ENCODE measurements at regions not wholly inside any gene's neighbourhood (a gene's known extent, or its start where the extent isn't known, plus 50 kb on each side); places are given as distances from the start of the nearest gene placed in this dataset.
"Not testable (repeated sequence)": the region's sequence is repeated elsewhere in the genome, so short reads cannot be mapped to it uniquely, and the experiment has no call there.

GRCh38 chr6:50959081-50959641 lies 140.5 kb downstream of the TFAP2B start:
- Histone ChIP-seq H3K4me1 (ENCODE audit: control insufficient read depth, insufficient read depth, low read length) (no peaks in the 10 kb centered on the region; the same call in 1 of the 2 replicates), H3K27ac (ENCODE audit: low read length) (no peak overlapping the region), H3K27me3 (ENCODE audit: control insufficient read depth, insufficient read depth, low read length) (no peaks in the 10 kb centered on the region), H3K9me3 (ENCODE audit: control insufficient read depth, insufficient read depth, low read length) (no peaks in the 10 kb centered on the region), H3K4me3 (ENCODE audit: low read length) (no peak overlapping the region), H3K36me3 (ENCODE audit: control insufficient read depth, insufficient read depth, low read length) (no peaks in the 10 kb centered on the region)
- DNase-seq (ENCODE audit: low read depth, low spot score), result no peak
- WGBS (ENCODE audit: insufficient coverage, insufficient read length), result no CpG with 5 or more reads among the region's 4 CpGs

- Histone ChIP-seq H3K4me3 (ENCODE audit: low read length) (no peak overlapping the region), H3K27me3 (ENCODE audit: control insufficient read depth, insufficient read depth, low read length) (no peaks in the 10 kb centered on the region), H3K9me3 (ENCODE audit: control insufficient read depth, insufficient read depth, low read length) (no peaks in the 10 kb centered on the region), H3K4me1 (ENCODE audit: control insufficient read depth, insufficient read depth, low read length) (no peaks in the 10 kb centered on the region), H3K27ac (ENCODE audit: low read length) (no peak overlapping the region), H3K36me3 (ENCODE audit: control insufficient read depth, insufficient read depth, low read length) (no peaks in the 10 kb centered on the region)
- DNase-seq (ENCODE audit: low read depth, low spot score), result no peak
Observed at GRCh38 chr6:50961611-50962010, 142.9 kb downstream of the TFAP2B start.

GRCh38 chr6:50962213-50962759 lies 143.6 kb downstream of the TFAP2B start:
- Histone ChIP-seq H3K4me1 (ENCODE audit: control insufficient read depth, insufficient read depth, low read length) (no peaks in the 10 kb centered on the region), H3K36me3 (ENCODE audit: control insufficient read depth, insufficient read depth, low read length) (no peaks in the 10 kb centered on the region), H3K4me3 (ENCODE audit: low read length) (no peak overlapping the region), H3K9me3 (ENCODE audit: control insufficient read depth, insufficient read depth, low read length) (no peaks in the 10 kb centered on the region), H3K27ac (ENCODE audit: low read length) (no peak overlapping the region), H3K27me3 (ENCODE audit: control insufficient read depth, insufficient read depth, low read length) (no peaks in the 10 kb centered on the region)
- DNase-seq (ENCODE audit: low read depth, low spot score), result no peak

GRCh38 chr6:50963952-50964351 lies 145.3 kb downstream of the TFAP2B start:
- Histone ChIP-seq H3K4me1 (ENCODE audit: control insufficient read depth, insufficient read depth, low read length) (no peaks in the 10 kb centered on the region), H3K27me3 (ENCODE audit: control insufficient read depth, insufficient read depth, low read length) (no peaks in the 10 kb centered on the region), H3K27ac (ENCODE audit: low read length) (no peak overlapping the region), H3K36me3 (ENCODE audit: control insufficient read depth, insufficient read depth, low read length) (no peaks in the 10 kb centered on the region), H3K4me3 (ENCODE audit: low read length) (no peak overlapping the region), H3K9me3 (ENCODE audit: control insufficient read depth, insufficient read depth, low read length) (no peaks in the 10 kb centered on the region)
- no CpG with 5 or more reads among the region's 6 CpGs for WGBS (ENCODE audit: insufficient coverage, insufficient read length)
- DNase-seq (ENCODE audit: low read depth, low spot score), result no peak

DNA sequence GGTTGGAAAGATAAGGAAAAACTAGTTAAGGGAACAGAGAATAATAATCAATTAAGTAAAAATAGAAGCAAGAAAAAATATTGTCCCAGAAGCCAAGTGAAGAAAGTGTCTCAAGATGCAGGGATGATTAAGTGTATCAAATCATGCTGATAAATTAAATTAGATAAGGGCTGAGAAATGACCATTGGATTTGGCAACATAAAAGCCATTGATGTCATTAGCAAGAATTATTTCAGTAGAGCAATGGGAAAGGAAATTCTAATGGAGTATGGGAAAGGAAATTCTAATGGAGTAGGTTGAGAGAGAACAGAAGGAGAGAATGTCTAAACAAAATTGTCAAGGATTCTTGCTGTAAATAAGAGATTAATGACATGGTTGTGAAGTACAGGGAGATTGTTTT lies 146.8 kb downstream of the TFAP2B start:
- Histone ChIP-seq H3K9me3 (ENCODE audit: control insufficient read depth, insufficient read depth, low read length) (no peaks in the 10 kb centered on the region), H3K4me3 (ENCODE audit: low read length) (no peak overlapping the region), H3K27me3 (ENCODE audit: control insufficient read depth, insufficient read depth, low read length) (no peaks in the 10 kb centered on the region), H3K4me1 (ENCODE audit: control insufficient read depth, insufficient read depth, low read length) (no peaks in the 10 kb centered on the region), H3K36me3 (ENCODE audit: control insufficient read depth, insufficient read depth, low read length) (no peaks in the 10 kb centered on the region), H3K27ac (ENCODE audit: low read length) (no peak overlapping the region)
- DNase-seq (ENCODE audit: low read depth, low spot score), result no peak

DNA sequence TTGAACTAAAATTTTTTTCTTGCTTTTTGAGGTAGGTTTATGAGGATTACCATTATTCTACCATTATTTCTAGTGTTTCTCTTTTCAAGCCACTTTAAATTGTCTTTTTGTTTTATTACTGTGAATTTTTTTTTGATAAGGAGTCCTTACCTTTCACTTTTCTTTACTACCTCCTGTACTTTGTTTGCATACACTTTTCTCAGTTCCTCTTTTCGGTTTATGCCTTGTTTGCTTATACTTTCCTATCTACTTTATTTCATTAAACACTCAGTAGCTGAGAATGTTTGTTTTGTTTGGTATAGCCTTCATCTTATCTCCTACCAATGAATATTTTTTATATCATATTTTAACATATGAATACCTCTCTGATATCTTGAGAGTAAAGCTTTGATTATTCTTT lies 147.9 kb downstream of the TFAP2B start:
- WGBS (ENCODE audit: insufficient coverage, insufficient read length), result no CpG with 5 or more reads among the region's 1 CpG
- H3K4me1 ChIP-seq (ENCODE audit: control insufficient read depth, insufficient read depth, low read length), result no peaks in the 10 kb centered on the region
- no peak for DNase-seq (ENCODE audit: low read depth, low spot score)

GRCh38 chr6:50966986-50967385 lies 148.3 kb downstream of the TFAP2B start:
- H3K9me3 ChIP-seq (ENCODE audit: control insufficient read depth, insufficient read depth, low read length), result no peaks in the 10 kb centered on the region
- H3K4me1 ChIP-seq (ENCODE audit: control insufficient read depth, insufficient read depth, low read length), result no peaks in the 10 kb centered on the region
- no peak overlapping the region for H3K27ac ChIP-seq (ENCODE audit: low read length)

More for the DNA sequence above, 147.9 kb downstream of the TFAP2B start:
- Histone ChIP-seq H3K36me3 (ENCODE audit: control insufficient read depth, insufficient read depth, low read length) (no peaks in the 10 kb centered on the region), H3K27me3 (ENCODE audit: control insufficient read depth, insufficient read depth, low read length) (no peaks in the 10 kb centered on the region), H3K27ac (ENCODE audit: low read length) (no peak overlapping the region), H3K4me3 (ENCODE audit: low read length) (no peak overlapping the region), H3K9me3 (ENCODE audit: control insufficient read depth, insufficient read depth, low read length) (no peaks in the 10 kb centered on the region)

DNA sequence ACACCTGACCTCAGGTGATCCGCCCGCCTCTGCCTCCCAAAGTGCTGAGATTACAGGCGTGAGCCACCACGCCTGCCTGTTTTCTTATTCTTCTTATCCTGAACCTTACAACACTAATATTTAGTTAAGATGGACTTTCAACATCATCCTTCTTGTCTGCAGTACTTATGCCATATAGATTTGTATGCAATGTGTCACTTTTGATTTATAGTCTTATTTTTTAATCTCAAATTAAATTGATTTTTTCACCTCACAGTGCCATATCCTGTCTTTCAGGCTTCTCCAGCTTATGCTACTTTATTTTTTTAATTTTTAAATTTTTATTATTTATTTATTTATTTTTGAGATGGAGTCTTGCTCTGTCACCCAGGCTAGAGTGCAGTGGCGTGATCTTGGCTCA lies 149.6 kb downstream of the TFAP2B start:
- H3K4me1 ChIP-seq (ENCODE audit: control insufficient read depth, insufficient read depth, low read length); H3K36me3 ChIP-seq (ENCODE audit: control insufficient read depth, insufficient read depth, low read length); H3K4me3 ChIP-seq (ENCODE audit: low read length); DNase-seq (ENCODE audit: low read depth, low spot score); H3K27me3 ChIP-seq (ENCODE audit: control insufficient read depth, insufficient read depth, low read length); H3K9me3 ChIP-seq (ENCODE audit: control insufficient read depth, insufficient read depth, low read length); H3K27ac ChIP-seq (ENCODE audit: low read length): not testable (repeated sequence)
- no CpG with 5 or more reads among the region's 5 CpGs for WGBS (ENCODE audit: insufficient coverage, insufficient read length)

More at GRCh38 chr6:50966986-50967385, 148.3 kb downstream of the TFAP2B start:
- Histone ChIP-seq H3K36me3 (ENCODE audit: control insufficient read depth, insufficient read depth, low read length) (no peaks in the 10 kb centered on the region), H3K27me3 (ENCODE audit: control insufficient read depth, insufficient read depth, low read length) (no peaks in the 10 kb centered on the region), H3K4me3 (ENCODE audit: low read length) (no peak overlapping the region)
- DNase-seq (ENCODE audit: low read depth, low spot score), result no peak

DNA sequence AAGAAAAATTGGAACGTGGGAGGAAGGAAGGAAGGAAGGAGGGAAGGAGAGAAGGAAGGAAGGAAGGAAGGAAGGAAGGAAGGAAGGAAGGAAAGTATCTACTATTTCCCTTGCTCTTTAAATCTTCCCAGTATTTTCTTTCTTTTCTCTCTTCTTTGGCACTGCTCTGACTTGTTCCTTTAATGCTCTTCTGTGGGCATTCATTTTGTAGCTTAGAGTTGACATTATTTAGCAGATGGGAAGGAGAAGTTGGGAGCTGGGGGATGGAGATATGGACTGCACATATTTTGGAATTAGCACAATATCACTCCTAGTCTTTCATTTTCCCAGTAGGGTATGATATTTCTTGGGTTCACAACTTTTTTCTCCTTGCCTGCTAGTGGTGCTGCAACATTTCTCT lies 152.2 kb downstream of the TFAP2B start:
- Histone ChIP-seq H3K27ac (ENCODE audit: low read length) (no peak overlapping the region), H3K4me3 (ENCODE audit: low read length) (no peak overlapping the region)
- no CpG with 5 or more reads among the region's 1 CpG for WGBS (ENCODE audit: insufficient coverage, insufficient read length)

DNA sequence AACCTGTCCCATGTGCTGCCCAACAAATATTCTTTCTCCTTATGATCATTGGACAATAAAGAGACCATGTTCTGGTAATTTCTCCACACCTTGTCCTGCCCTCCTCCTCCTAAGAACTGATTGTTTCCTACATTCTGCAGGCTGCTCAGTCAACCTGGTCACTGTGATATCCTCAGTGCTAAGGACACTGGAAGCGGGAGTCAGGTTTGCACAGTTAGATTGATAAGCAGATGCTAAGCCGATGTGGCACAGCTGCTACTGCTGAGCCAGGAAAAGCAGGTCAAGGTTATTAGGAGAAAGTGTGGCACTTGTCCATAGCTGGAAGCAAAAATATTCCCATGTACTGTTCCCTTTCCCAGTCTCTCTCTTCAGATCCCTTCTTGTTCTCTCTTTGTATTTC lies 154.8 kb downstream of the TFAP2B start:
- Histone ChIP-seq H3K27ac (ENCODE audit: low read length) (no peak overlapping the region), H3K27me3 (ENCODE audit: control insufficient read depth, insufficient read depth, low read length) (no peaks in the 10 kb centered on the region), H3K36me3 (ENCODE audit: control insufficient read depth, insufficient read depth, low read length) (no peaks in the 10 kb centered on the region), H3K9me3 (ENCODE audit: control insufficient read depth, insufficient read depth, low read length) (no peaks in the 10 kb centered on the region), H3K4me3 (ENCODE audit: low read length) (no peak overlapping the region), H3K4me1 (ENCODE audit: control insufficient read depth, insufficient read depth, low read length) (no peaks in the 10 kb centered on the region)
- WGBS (ENCODE audit: insufficient coverage, insufficient read length), result no CpG with 5 or more reads among the region's 2 CpGs
- DNase-seq (ENCODE audit: low read depth, low spot score), result no peak

More for the DNA sequence above, 152.2 kb downstream of the TFAP2B start:
- H3K27me3 ChIP-seq (ENCODE audit: control insufficient read depth, insufficient read depth, low read length), result no peaks in the 10 kb centered on the region
- DNase-seq (ENCODE audit: low read depth, low spot score), result no peak
- H3K9me3 ChIP-seq (ENCODE audit: control insufficient read depth, insufficient read depth, low read length), result no peaks in the 10 kb centered on the region
- no peaks in the 10 kb centered on the region for H3K4me1 ChIP-seq (ENCODE audit: control insufficient read depth, insufficient read depth, low read length)
- no peaks in the 10 kb centered on the region for H3K36me3 ChIP-seq (ENCODE audit: control insufficient read depth, insufficient read depth, low read length)

DNA sequence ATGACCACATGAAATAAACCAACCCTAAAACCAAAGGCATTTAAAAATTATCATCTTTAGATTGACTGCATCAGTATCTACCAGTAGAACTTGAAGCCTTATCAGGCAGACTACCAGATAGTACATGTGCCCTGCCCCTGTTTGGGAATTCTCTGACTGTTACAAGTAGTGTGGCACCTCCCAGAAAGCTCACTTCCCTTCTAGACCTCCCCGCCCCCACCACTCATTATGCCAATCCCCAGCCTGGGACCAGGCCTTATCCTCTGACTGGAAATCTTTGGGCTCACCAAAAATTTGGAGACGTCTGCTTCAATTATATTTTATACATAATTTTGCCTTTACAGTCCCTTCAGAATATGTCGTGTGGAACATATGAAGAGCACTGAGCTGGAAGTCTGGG lies 155.6 kb downstream of the TFAP2B start:
- no CpG with 5 or more reads among the region's 3 CpGs for WGBS (ENCODE audit: insufficient coverage, insufficient read length)
- no peak overlapping the region for H3K4me3 ChIP-seq (ENCODE audit: low read length)
- H3K36me3 ChIP-seq (ENCODE audit: control insufficient read depth, insufficient read depth, low read length), result no peaks in the 10 kb centered on the region
- no peak overlapping the region for H3K27ac ChIP-seq (ENCODE audit: low read length)
- no peaks in the 10 kb centered on the region for H3K4me1 ChIP-seq (ENCODE audit: control insufficient read depth, insufficient read depth, low read length)
- H3K27me3 ChIP-seq (ENCODE audit: control insufficient read depth, insufficient read depth, low read length), result no peaks in the 10 kb centered on the region
- DNase-seq (ENCODE audit: low read depth, low spot score), result no peak
- no peaks in the 10 kb centered on the region for H3K9me3 ChIP-seq (ENCODE audit: control insufficient read depth, insufficient read depth, low read length)

All from iPS DF 6.9 (cell line).